K562 (cell line): ENCODE measurements at regions not wholly inside any gene's neighbourhood (a gene's known extent, or its start where the extent isn't known, plus 50 kb on each side); places are given as distances from the start of the nearest gene placed in this dataset.
A peak's percentile ranks its signal among the peaks of the same experiment; 100 is the strongest.

Source experiments
- ARID2 ChIP-seq: fragments of 450-650 bp; IDR thresholded peaks from 2 replicates; pipeline ENCODE4 v1.6.1; 2017; ENCODE audit warnings: antibody characterized with exemption, mild to moderate bottlenecking
- BDP1 ChIP-seq: IDR thresholded peaks from 3 replicates; pipeline ENCODE4 v1.6.1; 2011; ENCODE audit not compliant: insufficient read length, insufficient read depth
- DACH1 ChIP-seq: fragments of 450-650 bp; IDR thresholded peaks from 2 replicates; pipeline ENCODE4 v1.6.1; 2018; ENCODE audit not compliant: partially characterized antibody
- GATA2 ChIP-seq: sonication (generic); formaldehyde crosslinking; IDR thresholded peaks from 2 replicates; pipeline ENCODE4 v1.4.0; 2020; ENCODE audit warnings: mild to moderate bottlenecking, missing genetic modification reagents
- GTF2F1 ChIP-seq: IDR thresholded peaks from 2 replicates; pipeline ENCODE4 v1.6.1; 2011; ENCODE audit warnings: low read depth, low read length, improper control_type of control experiment
- HCFC1 ChIP-seq: IDR thresholded peaks from 2 replicates; pipeline ENCODE4 v1.6.1; 2012; ENCODE audit warnings: low read depth, low read length, improper control_type of control experiment
- HOXB6 ChIP-seq: fragments of 250-450 bp; sonication (Bioruptor Pico); IDR thresholded peaks from 2 replicates; pipeline ENCODE4 v1.5.1; 2022; ENCODE audit warnings: mild to moderate bottlenecking, borderline replicate concordance
- NFATC3 ChIP-seq: fragments of 450-650 bp; IDR thresholded peaks from 2 replicates; pipeline ENCODE4 v1.6.1; 2017; ENCODE audit warnings: mild to moderate bottlenecking
- NR3C1 ChIP-seq: sonication (generic); formaldehyde crosslinking; IDR thresholded peaks from 2 replicates; pipeline ENCODE4 v1.8.1; 2022; ENCODE audit warnings: missing genetic modification reagents
- PHB2 ChIP-seq: fragments of 450-650 bp; IDR thresholded peaks from 2 replicates; pipeline ENCODE4 v1.6.1; 2017; ENCODE audit warnings: low read depth
- POLR2AphosphoS2 ChIP-seq: IDR thresholded peaks from 2 replicates; pipeline ENCODE4 v1.6.1; 2012; ENCODE audit warnings: low read length, improper control_type of control experiment
- SAFB ChIP-seq: fragments of 200-400 bp; formaldehyde crosslinking; IDR thresholded peaks from 2 replicates; pipeline ENCODE4 v1.6.1; 2017; ENCODE audit warnings: low read depth, low read length, borderline replicate concordance
- SNIP1 ChIP-seq: fragments of 450-650 bp; IDR thresholded peaks from 2 replicates; pipeline ENCODE4 v1.7.1; 2017; ENCODE audit warnings: low read depth, mild to moderate bottlenecking
- ZFP30 ChIP-seq: fragments of 250-450 bp; sonication (Bioruptor Pico); IDR thresholded peaks from 2 replicates; pipeline ENCODE4 v1.8.0; 2022; ENCODE audit warnings: moderate library complexity, mild to moderate bottlenecking, inconsistent platforms, borderline replicate concordance
- TF ChIP-seq, protein P1 (sequence below): IDR thresholded peaks from 2 replicates; pipeline ENCODE4 v1.6.1; 2011; ENCODE audit warnings: borderline replicate concordance, low read depth, mild to moderate bottlenecking, moderate library complexity, low read length; ENCODE audit not compliant: insufficient read depth, poor library complexity, severe bottlenecking
- TF ChIP-seq, protein P2 (sequence below): fragments of 250-450 bp; sonication (Bioruptor Pico); IDR thresholded peaks from 2 replicates; pipeline ENCODE4 v1.8.0; 2022; ENCODE audit warnings: inconsistent platforms
- TF ChIP-seq, protein P3 (sequence below): fragments of 450-650 bp; IDR thresholded peaks from 2 replicates; pipeline ENCODE4 v1.6.1; 2018; ENCODE audit warnings: mild to moderate bottlenecking, low read depth; ENCODE audit not compliant: partially characterized antibody

DNA sequence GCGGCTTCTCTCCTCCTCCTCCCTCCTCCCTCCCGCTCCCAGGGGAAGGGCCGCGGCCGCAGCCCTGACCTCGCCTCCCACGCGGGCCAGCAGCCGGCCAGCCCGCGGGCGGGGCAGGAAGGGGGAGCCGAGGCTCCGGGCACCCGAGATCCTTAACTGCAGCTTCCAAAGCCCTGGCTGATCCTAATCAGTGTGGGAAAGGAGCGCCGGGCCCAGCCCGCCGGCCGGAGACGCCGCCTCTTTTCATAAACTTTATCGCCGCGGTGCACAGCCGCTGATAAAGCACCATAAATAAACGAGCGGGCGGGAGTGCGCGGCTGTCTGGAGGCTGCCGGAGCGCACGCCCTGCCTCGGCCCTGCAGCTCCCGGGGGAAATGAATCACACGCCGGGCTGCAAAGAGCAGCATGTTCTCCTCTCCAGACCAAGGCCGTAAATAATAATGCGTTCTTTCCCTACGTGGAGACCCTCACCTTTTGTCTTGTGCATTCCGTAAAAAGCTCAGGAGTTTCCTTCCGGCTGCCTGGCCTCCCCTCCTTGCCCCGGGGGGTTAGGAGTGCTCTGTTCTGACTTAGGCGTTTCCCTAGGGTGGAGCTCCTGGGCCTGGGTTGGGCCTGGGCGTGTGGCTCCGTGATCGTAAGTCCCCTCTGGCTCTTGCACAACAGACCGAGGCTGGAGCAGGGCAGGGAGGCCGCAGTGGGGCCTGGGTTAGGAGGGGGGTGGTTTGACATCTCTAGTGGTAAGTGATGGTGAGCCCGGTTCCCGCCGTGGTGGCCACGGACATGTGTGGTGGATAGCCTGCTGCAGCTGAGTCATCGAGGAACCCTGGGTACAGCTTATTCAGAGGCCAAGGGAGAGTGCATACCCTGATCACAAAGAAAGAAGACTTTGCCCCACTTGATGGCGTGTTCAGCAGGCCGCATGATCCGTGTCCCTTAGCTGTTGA lies 132.6 kb upstream of the HES1 start (continued):
- TF ChIP-seq, protein P1, sequence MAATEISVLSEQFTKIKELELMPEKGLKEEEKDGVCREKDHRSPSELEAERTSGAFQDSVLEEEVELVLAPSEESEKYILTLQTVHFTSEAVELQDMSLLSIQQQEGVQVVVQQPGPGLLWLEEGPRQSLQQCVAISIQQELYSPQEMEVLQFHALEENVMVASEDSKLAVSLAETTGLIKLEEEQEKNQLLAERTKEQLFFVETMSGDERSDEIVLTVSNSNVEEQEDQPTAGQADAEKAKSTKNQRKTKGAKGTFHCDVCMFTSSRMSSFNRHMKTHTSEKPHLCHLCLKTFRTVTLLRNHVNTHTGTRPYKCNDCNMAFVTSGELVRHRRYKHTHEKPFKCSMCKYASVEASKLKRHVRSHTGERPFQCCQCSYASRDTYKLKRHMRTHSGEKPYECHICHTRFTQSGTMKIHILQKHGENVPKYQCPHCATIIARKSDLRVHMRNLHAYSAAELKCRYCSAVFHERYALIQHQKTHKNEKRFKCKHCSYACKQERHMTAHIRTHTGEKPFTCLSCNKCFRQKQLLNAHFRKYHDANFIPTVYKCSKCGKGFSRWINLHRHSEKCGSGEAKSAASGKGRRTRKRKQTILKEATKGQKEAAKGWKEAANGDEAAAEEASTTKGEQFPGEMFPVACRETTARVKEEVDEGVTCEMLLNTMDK = no peak
- TF ChIP-seq HOXB6 (CRISPR knock-in tag) = no peak
- no peak for TF ChIP-seq NFATC3
- TF ChIP-seq, protein P2, sequence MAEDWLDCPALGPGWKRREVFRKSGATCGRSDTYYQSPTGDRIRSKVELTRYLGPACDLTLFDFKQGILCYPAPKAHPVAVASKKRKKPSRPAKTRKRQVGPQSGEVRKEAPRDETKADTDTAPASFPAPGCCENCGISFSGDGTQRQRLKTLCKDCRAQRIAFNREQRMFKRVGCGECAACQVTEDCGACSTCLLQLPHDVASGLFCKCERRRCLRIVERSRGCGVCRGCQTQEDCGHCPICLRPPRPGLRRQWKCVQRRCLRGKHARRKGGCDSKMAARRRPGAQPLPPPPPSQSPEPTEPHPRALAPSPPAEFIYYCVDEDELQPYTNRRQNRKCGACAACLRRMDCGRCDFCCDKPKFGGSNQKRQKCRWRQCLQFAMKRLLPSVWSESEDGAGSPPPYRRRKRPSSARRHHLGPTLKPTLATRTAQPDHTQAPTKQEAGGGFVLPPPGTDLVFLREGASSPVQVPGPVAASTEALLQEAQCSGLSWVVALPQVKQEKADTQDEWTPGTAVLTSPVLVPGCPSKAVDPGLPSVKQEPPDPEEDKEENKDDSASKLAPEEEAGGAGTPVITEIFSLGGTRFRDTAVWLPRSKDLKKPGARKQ (CRISPR knock-in tag) = no peak
- TF ChIP-seq POLR2AphosphoS2 = no peak
- no peak for TF ChIP-seq HCFC1
- no peak for TF ChIP-seq SNIP1
- no peak for TF ChIP-seq ZFP30
- no peak for TF ChIP-seq SAFB
- no peak for TF ChIP-seq PHB2
- TF ChIP-seq BDP1 = no peak
- TF ChIP-seq NR3C1 = no peak
- no peak for TF ChIP-seq DACH1
- TF ChIP-seq, protein P3, sequence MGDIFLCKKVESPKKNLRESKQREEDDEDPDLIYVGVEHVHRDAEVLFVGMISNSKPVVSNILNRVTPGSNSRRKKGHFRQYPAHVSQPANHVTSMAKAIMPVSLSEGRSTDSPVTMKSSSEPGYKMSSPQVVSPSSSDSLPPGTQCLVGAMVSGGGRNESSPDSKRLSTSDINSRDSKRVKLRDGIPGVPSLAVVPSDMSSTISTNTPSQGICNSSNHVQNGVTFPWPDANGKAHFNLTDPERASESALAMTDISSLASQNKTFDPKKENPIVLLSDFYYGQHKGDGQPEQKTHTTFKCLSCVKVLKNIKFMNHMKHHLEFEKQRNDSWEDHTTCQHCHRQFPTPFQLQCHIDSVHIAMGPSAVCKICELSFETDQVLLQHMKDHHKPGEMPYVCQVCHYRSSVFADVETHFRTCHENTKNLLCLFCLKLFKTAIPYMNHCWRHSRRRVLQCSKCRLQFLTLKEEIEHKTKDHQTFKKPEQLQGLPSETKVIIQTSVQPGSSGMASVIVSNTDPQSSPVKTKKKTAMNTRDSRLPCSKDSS = no peak
- TF ChIP-seq ARID2 = no peak
- TF ChIP-seq GATA2 (CRISPR knock-in tag) = peak; percentile 96
- TF ChIP-seq GTF2F1 = no peak
